Stomach (tissue), 8 donors: ENCODE measurements at regions not wholly inside any gene's neighbourhood (a gene's known extent, or its start where the extent isn't known, plus 50 kb on each side); places are given as distances from the start of the nearest gene placed in this dataset.

Experiments
- DNase-seq, 2 donors: peaks; one replicate each; pipeline versions ENCODE4 v3.0.0 to v3.0.0-alpha.2; 2013 to 2019
- H3K27ac ChIP-seq, 5 donors: fragments of 200-600 bp in 4 of 5; sonication (generic) in 4 of 5; one replicate each; pipeline ENCODE4 v1.5.1; 2013 to 2019; ENCODE audit warnings: mild to moderate bottlenecking in 1 of 5, moderate library complexity in 1 of 5
- H3K27me3 ChIP-seq, 3 donors: fragments of 200-600 bp; sonication (generic); one replicate each; pipeline ENCODE4 v1.5.1; 2017 to 2019; ENCODE audit warnings: mixed run types in 1 of 3
- H3K36me3 ChIP-seq, 4 donors: fragments of 200-600 bp; sonication (generic); 1 replicate in 3 of 4; 2 replicates in 1 of 4; pipeline ENCODE4 v1.5.1; 2016 to 2019
- H3K4me1 ChIP-seq, 4 donors: fragments of 200-600 bp; sonication (generic); one replicate each; pipeline ENCODE4 v1.5.1; 2016 to 2019
- H3K4me3 ChIP-seq, 4 donors: fragments of 200-600 bp; sonication (generic) in 3 of 4; one replicate each; pipeline ENCODE4 v1.5.1; 2016 to 2019; ENCODE audit warnings: mild to moderate bottlenecking in 1 of 4
- H3K9me3 ChIP-seq, 4 donors: fragments of 200-600 bp; sonication (generic); one replicate each; pipeline ENCODE4 v1.5.1; 2016 to 2019
- EP300 ChIP-seq: sonication (generic); formaldehyde crosslinking; IDR thresholded peaks from one replicate; pipeline ENCODE4 v1.6.1; 2017; ENCODE audit warnings: antibody characterized with exemption
- POLR2A ChIP-seq, 4 donors: fragments of 450-650 bp; IDR thresholded peaks; one replicate each; pipeline ENCODE4 v1.6.1; 2016; ENCODE audit warnings: antibody characterized with exemption in 4 of 4, control low read depth in 2 of 4, mild to moderate bottlenecking in 1 of 4, moderate library complexity in 1 of 4
- POLR2AphosphoS5 ChIP-seq, 3 donors: sonication (generic); formaldehyde crosslinking; IDR thresholded peaks; one replicate each; pipeline ENCODE4 v1.6.1; 2016; ENCODE audit warnings: antibody characterized with exemption in 3 of 3
- WGBS, 5 donors: extraction: QIAGEN DNeasy Blood & Tissue Kit in 3 of 5; methylation state at CpG; one replicate each; pipeline versions ENCODE4 v1.1.5 to v1.1.7; 2013 to 2018; 5-methylcytosine and 5-hydroxymethylcytosine counted together
- intact Hi-C: fragments of 100-400 bp; cut with DNase I; formaldehyde crosslinking; loops from one replicate; pipeline ENCODE4 v1.15.1; 2023; ENCODE audit warnings: low total_unique reads
- TF ChIP-seq, protein P1 (sequence below), 7 experiments: fragments of 450-650 bp in 4 of 7; fragments of 200-600 bp in 3 of 7; sonication (generic) in 3 of 7; IDR thresholded peaks; one replicate each; pipeline ENCODE4 v1.5.1; 2016 to 2019; ENCODE audit warnings: antibody characterized with exemption in 7 of 7, control low read depth in 2 of 7, mild to moderate bottlenecking in 1 of 7
- donor health status: healthy with polysubstance abuse.
- donor health status: Bipolar disorder and iron deficiency.
- donor health status: healthy.

DNA sequence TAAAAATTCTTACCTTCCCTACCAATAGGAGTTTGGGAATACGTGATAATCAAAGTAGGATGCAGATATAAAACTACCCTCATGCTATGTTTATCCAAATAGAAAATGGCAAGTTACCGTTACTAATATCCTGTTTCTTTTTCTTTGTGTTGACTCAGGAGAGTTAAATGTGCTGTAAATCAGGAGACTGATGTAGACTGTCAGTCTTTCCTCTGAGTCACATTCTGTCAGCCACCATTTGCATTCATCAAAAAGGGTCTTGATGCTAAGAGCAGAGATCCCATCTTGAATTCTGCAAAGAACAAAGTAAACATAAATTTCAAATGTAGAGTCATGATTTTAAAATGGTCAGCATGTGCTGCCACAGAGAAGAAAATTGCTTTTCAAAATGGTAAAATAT lies 712.8 kb downstream of the SOCS6 start:
- 50 to 58% (median 56%) methylated on average over 2 of the region's 2 CpGs for WGBS, 5 donors
- Histone ChIP-seq H3K4me1 (no peaks in the 10 kb centered on the region), H3K9me3 (no peaks in the 10 kb centered on the region), H3K36me3 (no peaks in the 10 kb centered on the region), H3K27ac (no peak overlapping the region), H3K27me3 (no peaks in the 10 kb centered on the region), H3K4me3 (no peak overlapping the region)
- intact Hi-C loops: no loop called here
- TF ChIP-seq, protein P1, sequence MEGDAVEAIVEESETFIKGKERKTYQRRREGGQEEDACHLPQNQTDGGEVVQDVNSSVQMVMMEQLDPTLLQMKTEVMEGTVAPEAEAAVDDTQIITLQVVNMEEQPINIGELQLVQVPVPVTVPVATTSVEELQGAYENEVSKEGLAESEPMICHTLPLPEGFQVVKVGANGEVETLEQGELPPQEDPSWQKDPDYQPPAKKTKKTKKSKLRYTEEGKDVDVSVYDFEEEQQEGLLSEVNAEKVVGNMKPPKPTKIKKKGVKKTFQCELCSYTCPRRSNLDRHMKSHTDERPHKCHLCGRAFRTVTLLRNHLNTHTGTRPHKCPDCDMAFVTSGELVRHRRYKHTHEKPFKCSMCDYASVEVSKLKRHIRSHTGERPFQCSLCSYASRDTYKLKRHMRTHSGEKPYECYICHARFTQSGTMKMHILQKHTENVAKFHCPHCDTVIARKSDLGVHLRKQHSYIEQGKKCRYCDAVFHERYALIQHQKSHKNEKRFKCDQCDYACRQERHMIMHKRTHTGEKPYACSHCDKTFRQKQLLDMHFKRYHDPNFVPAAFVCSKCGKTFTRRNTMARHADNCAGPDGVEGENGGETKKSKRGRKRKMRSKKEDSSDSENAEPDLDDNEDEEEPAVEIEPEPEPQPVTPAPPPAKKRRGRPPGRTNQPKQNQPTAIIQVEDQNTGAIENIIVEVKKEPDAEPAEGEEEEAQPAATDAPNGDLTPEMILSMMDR (IDR thresholded peaks at IDR 0.05): no peak
- TF ChIP-seq POLR2A (IDR thresholded peaks at IDR 0.05) (no peak), POLR2AphosphoS5 (IDR thresholded peaks at IDR 0.05) (no peak), EP300 (no peak)
- no peak for DNase-seq

DNA sequence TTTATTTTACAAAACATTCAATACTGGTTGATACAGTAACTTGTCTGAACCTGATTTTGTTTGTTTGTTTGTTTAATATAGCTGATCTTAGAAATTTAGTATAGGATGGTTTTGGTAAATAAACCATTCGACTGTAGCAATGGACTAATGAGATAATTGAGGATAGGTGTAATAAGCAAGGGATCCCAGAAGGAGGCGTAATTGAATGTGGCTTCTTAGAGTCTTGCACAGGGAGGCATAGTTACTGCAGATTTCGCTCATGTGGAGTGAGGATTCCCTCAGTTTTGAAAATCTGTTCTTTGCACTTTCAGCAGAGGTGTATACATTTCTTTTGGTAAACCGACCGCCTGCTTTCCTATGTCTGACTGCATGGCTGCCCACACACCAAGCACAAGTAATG lies 709.6 kb downstream of the SOCS6 start:
- Histone ChIP-seq H3K9me3 (peaks cover 0 to 4% (median 0%) of the 10 kb centered on the region in 4 donors), H3K4me3 (no peak overlapping the region), H3K27me3 (no peaks in the 10 kb centered on the region), H3K4me1 (no peaks in the 10 kb centered on the region), H3K27ac (no peak overlapping the region), H3K36me3 (no peaks in the 10 kb centered on the region)
- DNase-seq: no peak
- WGBS, 5 donors: 66 to 75% (median 72%) methylated on average over 5 of the region's 5 CpGs
- intact Hi-C loops: no loop called here
- TF ChIP-seq EP300 (no peak), POLR2A (IDR thresholded peaks at IDR 0.05) (no peak), POLR2AphosphoS5 (IDR thresholded peaks at IDR 0.05) (no peak)
- TF ChIP-seq, protein P1 (IDR thresholded peaks at IDR 0.05): no peak

DNA sequence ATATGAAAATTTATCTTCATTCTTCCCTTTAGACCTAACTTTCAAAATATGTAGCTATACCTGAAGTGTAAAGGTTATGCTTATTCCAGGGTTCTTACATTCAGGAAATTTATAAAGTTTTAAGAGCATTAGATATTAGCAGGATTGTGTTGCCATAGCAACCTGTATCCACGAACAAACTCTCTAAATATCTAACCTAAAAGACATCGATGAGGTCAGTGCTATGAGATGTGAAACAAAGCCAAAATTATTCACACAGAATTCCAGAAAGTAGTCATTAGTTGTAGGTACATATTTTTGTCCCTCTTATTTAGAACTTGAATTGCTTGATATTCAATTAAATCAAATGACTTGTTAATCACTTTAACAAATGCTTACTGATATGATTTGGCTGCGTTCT lies 705.3 kb downstream of the SOCS6 start:
- intact Hi-C loops: no loop called here
- Histone ChIP-seq H3K27me3 (no peaks in the 10 kb centered on the region), H3K36me3 (no peaks in the 10 kb centered on the region), H3K4me1 (no peaks in the 10 kb centered on the region), H3K27ac (no peak overlapping the region), H3K9me3 (peaks cover 0 to 4% (median 0%) of the 10 kb centered on the region in 4 donors), H3K4me3 (no peak overlapping the region)
- WGBS, 5 donors: 67 to 73% (median 71%) methylated on average over 3 of the region's 3 CpGs
- TF ChIP-seq, protein P1 (IDR thresholded peaks at IDR 0.05): no peak
- DNase-seq: no peak

DNA sequence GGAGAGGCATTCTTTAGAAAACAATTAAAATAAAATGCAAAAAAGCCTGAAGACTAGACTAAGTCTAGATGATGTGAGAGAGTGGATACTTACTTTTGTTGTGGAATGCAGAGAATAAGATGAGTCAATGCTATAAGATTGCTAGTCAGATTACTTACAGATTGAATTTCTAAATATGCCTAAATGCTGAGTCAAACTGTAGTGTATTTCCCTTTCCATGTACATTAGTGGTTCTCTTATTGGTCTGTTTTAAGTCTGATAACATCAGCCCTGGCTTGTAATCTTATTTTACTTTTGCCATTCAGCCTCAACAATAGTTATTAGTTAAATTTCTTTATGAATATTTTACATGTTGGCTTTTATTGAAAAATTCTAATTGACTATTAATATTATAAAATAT lies 702.7 kb downstream of the SOCS6 start:
- intact Hi-C loops: no loop called here
- DNase-seq: no peak

More for the DNA sequence above, 702.7 kb downstream of the SOCS6 start:
- H3K36me3 ChIP-seq: no peaks in the 10 kb centered on the region
- TF ChIP-seq POLR2A (IDR thresholded peaks at IDR 0.05): no peak
- no peak for TF ChIP-seq EP300
- TF ChIP-seq, protein P1 (IDR thresholded peaks at IDR 0.05): no peak
- no peak for TF ChIP-seq POLR2AphosphoS5 (IDR thresholded peaks at IDR 0.05)
- H3K9me3 ChIP-seq: peaks cover 0 to 16% (median 9%) of the 10 kb centered on the region in 4 donors
- no peak overlapping the region for H3K4me3 ChIP-seq
- no peaks in the 10 kb centered on the region for H3K27me3 ChIP-seq
- no peaks in the 10 kb centered on the region for H3K4me1 ChIP-seq
- H3K27ac ChIP-seq: no peak overlapping the region
